Astrocyte of the spinal cord (primary cell): ENCODE measurements at regions not wholly inside any gene's neighbourhood (a gene's known extent, or its start where the extent isn't known, plus 50 kb on each side); places are given as distances from the start of the nearest gene placed in this dataset.
"Not testable (repeated sequence)": the region's sequence is repeated elsewhere in the genome, so short reads cannot be mapped to it uniquely, and the experiment has no call there.

Experiments used
- DNase-seq: peaks from one replicate; pipeline ENCODE4 v3.0.0; 2011; ENCODE audit warnings: low read depth, low spot score
- H3K4me3 ChIP-seq: 2 replicates; pipeline ENCODE4 v1.5.1; 2011; ENCODE audit warnings: low read depth, mild to moderate bottlenecking, low read length, moderate library complexity
- in situ Hi-C: cut with HindIII; loops from 2 replicates; pipeline ENCODE4 v1.10.0; 2017; ENCODE audit warnings: low sequenced_read_pairs
- TF ChIP-seq, protein P1 (sequence below): IDR thresholded peaks from 2 replicates; pipeline ENCODE4 v1.5.1; 2012; ENCODE audit warnings: low read depth, mild to moderate bottlenecking, low read length, inconsistent platforms

DNA sequence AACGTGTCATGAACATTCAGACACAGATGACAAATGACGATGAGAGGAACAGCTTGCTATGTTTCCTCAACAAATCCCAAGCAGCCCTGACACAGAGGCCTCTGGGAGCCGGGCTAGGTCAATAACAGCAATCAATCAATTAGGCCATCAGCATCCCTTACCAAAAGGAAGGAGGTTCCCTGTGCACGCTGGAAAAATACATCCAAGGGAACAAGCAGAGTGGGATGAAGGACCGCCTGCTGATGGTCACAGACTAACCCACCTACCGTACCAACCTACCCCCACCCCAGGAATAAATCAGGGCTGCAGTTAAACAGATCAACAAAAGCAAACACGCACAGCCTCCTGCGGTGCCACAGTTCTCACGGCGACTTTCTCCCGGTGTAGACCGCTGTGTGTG lies 265.1 kb upstream of the SFSWAP start:
- H3K4me3 ChIP-seq: no peak overlapping the region
- no peak for DNase-seq
- TF ChIP-seq, protein P1, sequence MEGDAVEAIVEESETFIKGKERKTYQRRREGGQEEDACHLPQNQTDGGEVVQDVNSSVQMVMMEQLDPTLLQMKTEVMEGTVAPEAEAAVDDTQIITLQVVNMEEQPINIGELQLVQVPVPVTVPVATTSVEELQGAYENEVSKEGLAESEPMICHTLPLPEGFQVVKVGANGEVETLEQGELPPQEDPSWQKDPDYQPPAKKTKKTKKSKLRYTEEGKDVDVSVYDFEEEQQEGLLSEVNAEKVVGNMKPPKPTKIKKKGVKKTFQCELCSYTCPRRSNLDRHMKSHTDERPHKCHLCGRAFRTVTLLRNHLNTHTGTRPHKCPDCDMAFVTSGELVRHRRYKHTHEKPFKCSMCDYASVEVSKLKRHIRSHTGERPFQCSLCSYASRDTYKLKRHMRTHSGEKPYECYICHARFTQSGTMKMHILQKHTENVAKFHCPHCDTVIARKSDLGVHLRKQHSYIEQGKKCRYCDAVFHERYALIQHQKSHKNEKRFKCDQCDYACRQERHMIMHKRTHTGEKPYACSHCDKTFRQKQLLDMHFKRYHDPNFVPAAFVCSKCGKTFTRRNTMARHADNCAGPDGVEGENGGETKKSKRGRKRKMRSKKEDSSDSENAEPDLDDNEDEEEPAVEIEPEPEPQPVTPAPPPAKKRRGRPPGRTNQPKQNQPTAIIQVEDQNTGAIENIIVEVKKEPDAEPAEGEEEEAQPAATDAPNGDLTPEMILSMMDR: no peak
- in situ Hi-C loops: no loop called here

DNA sequence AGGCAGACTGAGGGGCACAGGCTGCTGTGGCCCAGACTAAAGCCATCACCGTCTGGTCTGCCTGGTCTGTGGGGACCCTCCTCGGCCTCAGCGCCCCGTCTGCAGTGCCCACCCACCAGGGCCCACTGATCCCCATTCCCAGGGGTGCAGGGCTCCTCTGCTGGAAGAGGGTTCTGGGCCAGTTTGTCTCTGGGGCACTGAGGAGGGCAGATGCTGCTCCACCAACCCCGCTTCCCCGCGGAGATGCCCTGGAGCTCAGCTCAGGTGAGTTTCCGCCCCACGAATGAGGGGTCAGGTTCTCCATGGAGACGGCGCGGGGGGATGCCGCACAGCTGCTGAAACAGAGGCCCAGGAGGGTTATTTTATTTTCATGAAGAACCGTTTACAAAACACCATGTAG lies 263.3 kb upstream of the SFSWAP start:
- H3K4me3 ChIP-seq, in situ Hi-C loops, DNase-seq: not testable (repeated sequence)

DNA sequence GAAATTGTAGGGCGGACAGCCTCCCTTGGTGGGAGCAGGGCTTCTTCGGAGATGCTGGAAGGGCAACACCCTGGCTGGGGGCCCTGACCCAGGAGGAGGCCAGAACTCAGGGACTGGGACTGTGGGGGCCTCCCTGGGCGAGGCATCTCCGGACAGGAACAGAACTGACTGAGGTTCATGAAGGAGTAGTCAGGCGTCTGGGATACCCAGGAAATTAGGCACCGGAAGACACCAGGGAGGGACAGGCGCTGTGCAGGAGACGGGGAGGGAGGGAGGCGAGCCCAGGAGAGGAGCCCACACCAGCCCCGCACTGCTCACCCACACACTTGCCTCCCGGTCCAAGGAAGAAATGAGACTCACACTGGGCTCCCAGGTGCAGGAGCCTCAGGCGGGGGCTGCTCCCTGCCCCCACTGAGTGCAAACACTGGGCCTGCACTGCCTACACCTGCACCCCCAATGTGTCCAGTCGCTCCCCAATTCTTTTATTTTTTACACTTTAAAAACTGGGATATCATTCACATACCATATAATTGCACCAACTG lies 262.6 kb upstream of the SFSWAP start:
- no peak overlapping the region for H3K4me3 ChIP-seq
- TF ChIP-seq, protein P1: no peak
- in situ Hi-C loops: no loop called here
- DNase-seq: no peak

DNA sequence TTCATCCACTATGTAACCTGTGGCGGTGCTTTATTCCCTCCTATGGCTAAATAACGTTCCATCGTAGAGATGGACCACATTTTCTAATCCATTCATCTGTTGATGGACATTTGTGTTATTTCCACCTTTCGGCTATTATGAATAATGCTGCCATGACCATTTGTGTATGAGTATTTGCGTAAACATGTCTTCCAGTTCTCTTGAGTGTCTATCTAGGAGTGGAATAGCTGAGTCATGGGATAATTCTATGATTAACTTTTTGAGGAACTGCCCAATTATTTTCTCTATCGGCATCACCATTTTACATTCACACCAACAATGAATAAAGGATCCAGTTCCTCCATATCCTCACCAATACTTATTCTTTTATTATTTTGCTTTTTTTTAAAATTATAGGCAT lies 261.9 kb upstream of the SFSWAP start:
- H3K4me3 ChIP-seq: no peak overlapping the region
- in situ Hi-C loops: no loop called here
- TF ChIP-seq, protein P1: no peak
- DNase-seq: no peak

DNA sequence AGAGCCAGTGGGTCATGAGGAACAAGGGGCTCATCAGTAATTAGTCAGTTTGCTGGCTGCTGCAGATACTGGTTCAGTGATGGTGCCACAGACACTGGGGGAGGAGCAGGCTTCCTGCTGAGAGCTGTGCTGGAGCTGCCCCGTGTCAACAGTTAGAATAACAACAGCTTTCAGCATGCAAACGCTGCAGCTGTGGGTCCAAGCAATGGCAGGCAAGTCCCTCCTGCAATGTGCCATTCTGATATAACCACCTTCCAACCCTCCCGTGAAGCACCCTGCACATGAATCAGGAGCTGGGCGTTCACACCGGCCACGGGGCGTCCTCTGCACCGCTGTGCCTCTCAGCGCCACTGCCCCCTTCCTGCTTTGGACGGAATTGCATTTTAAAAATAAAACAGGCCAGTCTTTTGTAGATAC lies 258.4 kb upstream of the SFSWAP start:
- TF ChIP-seq, protein P1: no peak
- DNase-seq: no peak
- in situ Hi-C loops: no loop called here
- no peak overlapping the region for H3K4me3 ChIP-seq

DNA sequence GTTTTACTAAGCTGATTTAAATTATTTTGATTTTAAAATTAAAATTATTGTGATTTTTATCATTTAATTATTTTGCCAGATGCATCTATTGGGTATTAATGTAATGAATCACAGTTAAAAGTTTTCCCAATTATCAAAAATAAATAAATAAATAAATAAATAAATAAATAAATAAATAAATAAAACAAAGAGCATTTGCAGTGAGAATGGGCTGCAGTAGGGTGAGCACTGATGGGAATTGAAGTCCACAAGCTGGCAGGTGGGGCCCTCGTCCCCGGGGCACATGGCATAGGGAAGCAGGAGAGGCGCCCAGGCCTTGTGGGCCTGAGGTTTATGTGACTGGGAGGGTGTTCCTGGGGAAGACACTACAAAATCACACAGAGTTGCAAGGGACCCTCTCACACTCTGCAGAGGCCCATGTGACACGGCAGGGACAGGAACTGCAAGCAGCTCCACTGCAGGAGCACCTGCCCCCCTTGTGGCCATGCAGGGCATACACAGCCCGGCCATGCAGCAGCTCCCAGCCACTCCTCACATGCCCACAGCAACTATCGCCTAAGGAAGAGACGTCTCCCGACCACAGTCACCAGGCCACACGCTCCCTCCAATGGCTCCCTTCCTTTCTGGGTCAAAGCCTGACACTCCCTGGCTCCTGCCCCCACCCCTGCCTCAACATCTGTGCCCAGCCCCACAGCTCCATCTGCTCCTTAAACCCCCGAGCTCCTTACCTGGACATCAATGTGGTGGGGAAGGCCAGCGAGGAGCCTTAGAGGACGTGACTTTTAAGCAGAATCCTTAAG lies 256.3 kb upstream of the SFSWAP start:
- DNase-seq: no peak
- in situ Hi-C loops: no loop called here
- TF ChIP-seq, protein P1: peak; percentile 4
- H3K4me3 ChIP-seq: no peak overlapping the region

DNA sequence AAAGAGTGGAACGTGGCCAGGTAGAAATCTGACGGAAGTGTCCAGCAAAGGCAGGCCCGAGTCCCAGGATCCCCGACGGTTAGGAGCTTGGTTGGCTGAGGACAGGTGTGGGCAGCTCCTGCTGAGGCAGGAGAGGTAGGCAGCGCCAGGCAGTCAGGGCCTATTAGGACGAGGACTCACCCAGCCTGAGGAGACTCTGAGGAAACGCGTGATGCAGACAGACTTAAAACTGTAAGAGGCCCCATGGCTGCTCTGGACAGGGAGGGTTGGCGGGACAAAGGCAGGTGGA lies 255.7 kb upstream of the SFSWAP start:
- in situ Hi-C loops: no loop called here
- TF ChIP-seq, protein P1: no peak
- H3K4me3 ChIP-seq: no peak overlapping the region
- no peak for DNase-seq
